ENCODE measurements at regions not wholly inside any gene's neighbourhood (a gene's known extent, or its start where the extent isn't known, plus 50 kb on each side); places are given as distances from the start of the nearest gene placed in this dataset.

GRCh38 chr4:23741681-23742191 is 148.1 kb downstream of the PPARGC1A start:
- Histone ChIP-seq H3K4me1 (replicated peaks) (no peaks in the 10 kb centered on the region), H3K36me3 (no peaks in the 10 kb centered on the region), H3K4me3 (no peak overlapping the region), H3K27ac (no peak overlapping the region), H3K27me3 (replicated peaks; ENCODE audit: insufficient read depth) (no peaks in the 10 kb centered on the region), H3K9me3 (no peaks in the 10 kb centered on the region)
- TF ChIP-seq POLR2AphosphoS5 (IDR thresholded peaks at IDR 0.05) (no peak), CTCF (IDR thresholded peaks at IDR 0.05) (no peak), POLR2A (IDR thresholded peaks at IDR 0.05) (no peak)
- intact Hi-C loops (cut with DNase I), result no loop called here
- no peak for DNase-seq (ENCODE audit: low spot score)

GRCh38 chr4:23737571-23737970 is 152.3 kb downstream of the PPARGC1A start:
- no peak overlapping the region for H3K27ac ChIP-seq
- no peak overlapping the region for H3K4me3 ChIP-seq
- H3K27me3 ChIP-seq (replicated peaks; ENCODE audit: insufficient read depth), result no peaks in the 10 kb centered on the region
- no peaks in the 10 kb centered on the region for H3K9me3 ChIP-seq
- 97% methylated on average over 3 of the region's 3 CpGs for WGBS
- intact Hi-C loops (cut with DNase I), result no loop called here
- H3K4me1 ChIP-seq (replicated peaks), result no peaks in the 10 kb centered on the region
- TF ChIP-seq POLR2A (IDR thresholded peaks at IDR 0.05) (no peak), CTCF (IDR thresholded peaks at IDR 0.05) (no peak), POLR2AphosphoS5 (IDR thresholded peaks at IDR 0.05) (no peak)
- no peak for DNase-seq (ENCODE audit: low spot score)
- no peaks in the 10 kb centered on the region for H3K36me3 ChIP-seq

GRCh38 chr4:23736466-23736865 is 153.4 kb downstream of the PPARGC1A start:
- no peak for TF ChIP-seq CTCF (IDR thresholded peaks at IDR 0.05)
- TF ChIP-seq POLR2A (IDR thresholded peaks at IDR 0.05), result no peak
- no peak for TF ChIP-seq POLR2AphosphoS5 (IDR thresholded peaks at IDR 0.05)
- intact Hi-C loops (cut with DNase I), result no loop called here
- H3K4me3 ChIP-seq, result no peak overlapping the region
- no peaks in the 10 kb centered on the region for H3K27me3 ChIP-seq (replicated peaks; ENCODE audit: insufficient read depth)
- no peaks in the 10 kb centered on the region for H3K9me3 ChIP-seq
- no peak overlapping the region for H3K27ac ChIP-seq
- WGBS, result 56% methylated on average over 1 of the region's 1 CpG
- DNase-seq (ENCODE audit: low spot score), result no peak
- H3K36me3 ChIP-seq, result no peaks in the 10 kb centered on the region
- H3K4me1 ChIP-seq (replicated peaks), result no peaks in the 10 kb centered on the region

GRCh38 chr4:23734000-23734399 is 155.8 kb downstream of the PPARGC1A start:
- no peak overlapping the region for H3K4me3 ChIP-seq
- H3K9me3 ChIP-seq, result no peaks in the 10 kb centered on the region
- intact Hi-C loops (cut with DNase I), result no loop called here
- 34% methylated on average over 1 of the region's 1 CpG for WGBS
- no peak for DNase-seq (ENCODE audit: low spot score)
- no peak for TF ChIP-seq CTCF (IDR thresholded peaks at IDR 0.05)
- no peak for TF ChIP-seq POLR2AphosphoS5 (IDR thresholded peaks at IDR 0.05)
- no peak for TF ChIP-seq POLR2A (IDR thresholded peaks at IDR 0.05)
- H3K27me3 ChIP-seq (replicated peaks; ENCODE audit: insufficient read depth), result no peaks in the 10 kb centered on the region
- H3K27ac ChIP-seq, result no peak overlapping the region
- no peaks in the 10 kb centered on the region for H3K36me3 ChIP-seq
- no peaks in the 10 kb centered on the region for H3K4me1 ChIP-seq (replicated peaks)

- TF ChIP-seq POLR2A (IDR thresholded peaks at IDR 0.05) (no peak), POLR2AphosphoS5 (IDR thresholded peaks at IDR 0.05) (no peak), CTCF (IDR thresholded peaks at IDR 0.05) (no peak)
- Histone ChIP-seq H3K27me3 (replicated peaks; ENCODE audit: insufficient read depth) (no peaks in the 10 kb centered on the region), H3K4me1 (replicated peaks) (no peaks in the 10 kb centered on the region), H3K36me3 (no peaks in the 10 kb centered on the region), H3K4me3 (no peak overlapping the region), H3K9me3 (no peaks in the 10 kb centered on the region), H3K27ac (no peak overlapping the region)
- DNase-seq (ENCODE audit: low spot score), result no peak
- intact Hi-C loops (cut with DNase I), result no loop called here
- 92% methylated on average over 2 of the region's 2 CpGs for WGBS
Measured at GRCh38 chr4:23733476-23733875, 156.4 kb downstream of the PPARGC1A start.

Data from prostate gland (tissue), 2 donors.